GM12892 (cell line): ENCODE measurements at regions not wholly inside any gene's neighbourhood (a gene's known extent, or its start where the extent isn't known, plus 50 kb on each side); places are given as distances from the start of the nearest gene placed in this dataset.

Experiments
- POLR2A ChIP-seq: IDR thresholded peaks from 2 replicates; pipeline ENCODE4 v1.6.1; 2011; ENCODE audit warnings: low read depth, low read length, control low read depth
- POLR2AphosphoS5 ChIP-seq: IDR thresholded peaks from 2 replicates; pipeline ENCODE4 v1.6.1; 2011; ENCODE audit warnings: low read depth, low read length, control low read depth
- TAF1 ChIP-seq: IDR thresholded peaks from 2 replicates; pipeline ENCODE4 v1.6.1; 2011; ENCODE audit warnings: low read depth, mild to moderate bottlenecking, control low read depth, low read length, borderline replicate concordance

DNA sequence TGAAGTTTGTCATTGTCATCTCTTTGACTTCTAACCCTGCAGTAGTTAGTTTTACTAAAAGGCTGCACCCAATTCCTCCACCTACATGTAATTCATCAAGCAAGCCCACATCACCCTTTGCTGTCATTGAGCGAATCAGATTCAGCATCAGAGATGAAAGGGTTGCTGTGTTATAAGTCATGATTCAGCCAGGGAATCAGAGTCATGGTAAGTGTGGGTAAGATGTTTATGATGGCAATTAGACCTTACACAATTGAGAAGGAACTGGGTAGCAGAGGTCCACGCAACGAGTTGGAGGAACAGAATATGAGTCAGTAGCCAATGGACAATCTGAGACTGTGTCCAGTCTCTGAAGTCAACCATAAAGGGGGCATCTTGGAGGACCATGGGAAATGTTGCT lies 162.8 kb upstream of the SNX19 start:
- TF ChIP-seq POLR2A (no peak), TAF1 (no peak), POLR2AphosphoS5 (no peak)
